Stimulated activated CD8-positive, alpha-beta memory T cell treated with anti-CD3 and anti-CD28 coated beads, Interleukin-12 subunit alpha, Interleukin-12 subunit beta, amount 100 ng/mL, for 1 hour (primary cell): ENCODE measurements at regions not wholly inside any gene's neighbourhood (a gene's known extent, or its start where the extent isn't known, plus 50 kb on each side); places are given as distances from the start of the nearest gene placed in this dataset.
"Not testable (repeated sequence)": the region's sequence is repeated elsewhere in the genome, so short reads cannot be mapped to it uniquely, and the experiment has no call there.

ENCODE experiments used
- DNase-seq: peaks from one replicate; pipeline ENCODE4 v3.0.0-alpha.2; 2020; ENCODE audit warnings: low read depth

GRCh38 chr12:107373238-107373809, 280.0 kb upstream of the CRY1 start:
- DNase-seq = no peak

GRCh38 chr12:107374161-107374840, 281.0 kb upstream of the CRY1 start:
- no peak for DNase-seq

GRCh38 chr12:107375231-107375630, 281.9 kb upstream of the CRY1 start:
- no peak for DNase-seq

DNA sequence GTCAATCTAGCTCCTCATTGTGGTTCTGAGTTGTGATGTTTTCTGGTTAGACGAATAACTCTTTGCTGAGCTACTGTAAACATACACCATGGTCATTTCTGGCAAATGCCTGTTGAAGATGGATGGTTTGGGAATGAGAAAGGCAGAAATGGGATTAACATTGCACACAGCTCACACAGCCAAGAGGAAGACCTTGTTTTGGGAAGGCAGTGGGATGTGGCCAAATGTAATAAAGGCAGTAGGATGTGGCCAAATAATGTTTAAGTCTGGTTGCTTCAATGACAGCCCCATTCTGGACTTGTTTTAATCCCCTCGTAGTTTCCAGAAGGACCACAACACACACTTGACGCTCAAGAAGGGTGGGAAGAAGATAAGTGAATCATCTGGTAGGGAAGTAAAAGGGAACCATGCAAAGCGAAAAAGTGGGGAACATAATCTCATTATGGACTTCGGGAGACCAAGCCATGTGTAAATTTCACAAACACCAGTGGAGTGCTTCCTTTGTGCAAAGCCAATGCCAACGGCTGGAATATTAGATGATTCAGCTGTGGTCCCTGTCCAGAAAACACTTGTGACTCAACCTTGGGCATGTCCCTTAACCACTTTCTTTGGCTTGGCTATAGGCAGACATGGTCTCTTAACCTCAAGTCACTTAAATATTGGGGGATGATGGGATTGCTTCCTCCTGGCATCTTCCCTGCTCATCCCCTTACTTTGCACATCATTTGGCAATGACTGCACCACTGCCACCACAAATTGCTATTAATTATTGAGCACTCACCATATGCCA, 284.4 kb upstream of the CRY1 start:
- DNase-seq = no peak

DNA sequence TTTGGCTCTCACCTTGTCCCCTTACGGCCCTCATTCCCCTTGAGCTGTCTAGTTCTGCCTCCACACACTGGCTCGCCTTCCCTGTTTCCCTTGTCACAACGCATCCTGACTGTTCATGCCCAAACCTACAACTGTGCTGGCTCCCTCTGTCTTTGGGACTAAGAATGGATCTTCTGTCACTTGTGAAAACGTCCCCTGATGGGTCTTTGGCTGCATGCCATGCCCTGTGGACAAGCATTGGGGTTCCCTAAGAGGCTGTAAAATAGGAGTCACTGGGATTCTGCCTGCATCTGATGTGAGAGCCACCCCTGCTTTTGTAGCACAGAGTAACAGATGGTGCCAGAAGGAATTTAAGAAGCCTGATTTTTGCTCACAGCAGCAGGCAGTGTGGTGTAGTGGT, 285.3 kb upstream of the CRY1 start:
- no peak for DNase-seq

DNA sequence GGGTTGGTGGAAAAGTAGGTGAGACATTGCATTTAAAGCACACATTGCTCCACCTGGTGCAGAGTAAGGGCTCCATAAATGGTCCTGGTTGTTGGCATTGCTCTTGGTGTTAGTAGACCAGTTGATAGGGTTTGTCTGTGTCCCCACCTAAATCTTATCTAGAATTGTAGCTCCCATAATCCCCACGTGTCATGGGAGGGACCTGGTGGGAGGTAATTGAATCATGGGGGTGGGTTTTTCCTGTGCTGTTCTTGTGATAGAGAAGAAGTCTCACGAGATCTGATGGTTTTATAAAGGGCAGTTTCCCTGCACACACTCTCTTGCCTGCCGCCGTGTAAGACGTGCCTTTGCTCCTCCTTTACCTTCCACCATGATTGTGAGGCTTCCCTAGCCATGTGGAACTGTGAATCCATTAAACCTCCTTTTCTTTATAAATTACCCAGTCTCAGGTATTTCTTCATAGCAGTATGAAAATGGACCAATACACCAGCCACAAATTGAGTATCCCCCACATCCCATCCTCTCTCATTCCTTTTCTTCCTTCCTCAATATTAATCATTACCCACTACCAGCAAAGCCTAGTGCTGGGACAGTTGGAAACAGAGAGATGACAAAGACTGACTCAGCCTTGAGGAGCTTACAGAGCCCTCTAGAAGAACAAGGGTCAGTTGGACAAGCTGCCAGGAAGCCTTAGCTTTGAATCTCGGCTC, 285.9 kb upstream of the CRY1 start:
- not testable (repeated sequence) for DNase-seq

GRCh38 chr12:107379852-107380567, 286.7 kb upstream of the CRY1 start:
- no peak for DNase-seq

GRCh38 chr12:107384645-107385044, 291.3 kb upstream of the CRY1 start:
- DNase-seq = no peak

DNA sequence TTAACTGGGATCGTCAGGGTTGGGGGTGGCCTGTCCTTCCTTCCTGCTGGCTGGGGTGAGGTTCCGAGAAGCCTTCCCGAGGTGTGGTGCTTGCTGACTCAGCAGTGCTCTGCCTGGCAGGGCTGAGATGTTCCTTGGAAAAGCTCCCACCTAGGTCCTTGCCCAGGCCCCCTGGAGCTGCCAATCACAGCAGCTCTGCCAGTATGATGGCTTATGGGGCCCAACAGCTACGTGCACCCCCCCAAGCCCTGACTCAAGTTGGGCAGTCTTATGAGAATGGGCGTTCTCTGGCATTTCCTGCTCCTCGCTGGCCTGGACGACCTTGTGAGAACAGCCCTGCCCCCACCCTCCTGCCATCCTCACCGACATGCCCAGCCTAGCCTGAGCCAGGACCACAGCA, 292.2 kb upstream of the CRY1 start:
- no peak for DNase-seq

- DNase-seq = no peak
These were observed 293.2 kb upstream of the CRY1 start for GRCh38 chr12:107386569-107386968.

DNA sequence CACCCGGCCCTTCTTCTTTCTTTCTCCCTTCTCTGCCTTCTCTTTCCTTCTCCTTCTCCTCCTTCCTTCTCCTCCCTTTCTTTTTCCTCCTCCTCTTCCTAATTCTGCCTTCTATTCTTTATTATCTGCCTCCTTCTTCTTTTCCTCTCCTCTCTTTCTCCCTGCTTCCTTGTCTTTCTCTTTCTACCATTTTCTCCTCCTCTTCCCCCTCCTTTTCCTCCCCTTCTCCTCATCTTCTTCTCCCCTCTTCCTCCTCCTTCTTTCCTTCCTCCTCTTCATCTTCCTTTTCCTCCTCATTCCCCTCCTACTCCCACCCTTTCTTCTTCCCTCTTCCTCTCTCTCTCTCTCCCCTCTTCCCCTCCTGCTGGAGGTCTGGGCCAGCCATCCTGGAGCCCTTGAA, 294.9 kb upstream of the CRY1 start:
- no peak for DNase-seq

DNA sequence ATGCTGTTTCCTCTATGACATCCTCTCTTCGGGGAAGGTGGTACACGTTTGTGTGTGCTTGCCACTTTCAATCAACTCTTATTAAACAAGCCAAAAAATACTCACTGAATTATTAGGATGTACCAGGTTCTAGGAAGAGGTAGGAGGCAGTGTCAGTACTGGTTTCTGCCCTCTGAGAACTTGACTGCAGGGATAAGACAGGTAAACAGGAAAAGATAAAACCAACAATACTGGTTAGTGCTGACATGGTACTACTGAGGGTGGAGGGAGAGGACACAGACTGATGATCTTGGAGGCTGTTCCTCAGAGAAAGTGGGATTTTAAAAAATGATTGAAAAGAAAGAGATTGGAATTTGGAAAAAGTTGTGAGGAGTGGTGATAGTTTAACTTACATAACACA, 295.2 kb upstream of the PWP1 start:
- no peak for DNase-seq

GRCh38 chr12:107393043-107393717, 292.4 kb upstream of the PWP1 start:
- no peak for DNase-seq

GRCh38 chr12:107394693-107395092, 290.9 kb upstream of the PWP1 start:
- DNase-seq = no peak

- DNase-seq = no peak
These were observed 289.8 kb upstream of the PWP1 start for GRCh38 chr12:107395817-107396216.

DNA sequence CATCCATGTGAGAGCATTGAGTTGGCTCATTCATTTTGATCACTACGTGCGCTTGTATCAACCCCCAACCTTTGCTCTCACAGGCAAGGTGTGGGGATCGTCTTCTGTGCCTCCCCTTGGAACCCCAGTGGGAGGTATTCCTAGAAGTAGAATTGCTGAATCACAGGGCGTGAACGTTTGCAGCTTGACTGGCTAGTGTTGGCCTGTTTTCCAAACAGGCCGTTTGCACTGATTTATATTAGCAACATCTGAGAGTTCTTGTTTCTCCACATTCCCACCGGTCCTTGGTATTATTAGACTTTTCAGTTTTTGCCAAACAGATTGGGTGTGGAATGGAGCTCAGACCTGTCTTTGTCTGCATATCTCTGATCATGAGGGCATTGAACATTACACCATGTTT, 288.6 kb upstream of the PWP1 start:
- no peak for DNase-seq

DNA sequence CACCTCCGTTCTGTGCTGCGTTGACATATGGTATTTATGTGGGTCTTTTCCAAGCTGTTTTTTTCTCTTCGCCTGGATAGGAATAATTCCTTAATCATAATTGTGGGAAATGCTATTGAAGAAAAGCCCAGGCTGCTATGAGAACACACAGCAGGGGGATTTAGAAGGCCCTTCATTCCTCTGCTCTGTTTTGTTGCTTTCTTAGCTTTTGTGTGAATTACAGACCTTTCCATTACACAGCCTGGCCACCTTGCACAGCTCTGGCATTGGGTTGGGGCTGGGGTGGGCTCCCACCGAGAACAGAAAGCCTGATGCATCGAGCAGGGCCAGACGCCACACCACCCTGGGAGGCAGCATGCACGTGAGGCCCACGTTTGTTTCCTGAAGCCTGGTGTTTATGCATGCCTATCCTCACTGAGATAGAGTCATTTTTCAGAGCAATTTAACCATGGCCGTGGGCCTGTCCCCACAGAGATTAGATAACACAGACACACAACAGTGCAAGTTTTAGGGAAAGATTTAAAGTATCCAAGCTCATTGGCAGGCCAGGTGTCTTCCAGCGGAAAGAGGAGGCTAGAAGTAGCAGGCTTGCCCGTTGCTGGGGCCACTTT, 287.6 kb upstream of the PWP1 start:
- no peak for DNase-seq

DNA sequence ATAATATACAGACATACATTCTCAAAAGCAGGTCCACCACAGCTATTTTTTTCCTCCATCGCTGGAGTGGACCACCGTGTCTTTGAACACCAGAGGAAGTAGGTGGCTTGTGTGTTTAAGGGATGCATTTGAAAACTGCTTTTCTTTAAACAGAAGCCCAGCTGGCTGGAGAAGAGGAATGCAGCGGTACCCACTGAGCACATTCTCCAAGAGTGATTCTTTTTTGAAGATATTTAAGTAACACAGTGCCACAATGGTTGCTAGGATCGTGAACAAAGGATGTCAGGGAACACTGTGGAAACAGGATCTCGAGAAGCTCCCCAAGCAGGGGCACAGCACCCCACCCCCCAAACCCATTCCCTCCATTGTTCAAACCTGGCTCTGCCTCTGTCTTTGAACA, 286.6 kb upstream of the PWP1 start:
- DNase-seq = no peak

DNA sequence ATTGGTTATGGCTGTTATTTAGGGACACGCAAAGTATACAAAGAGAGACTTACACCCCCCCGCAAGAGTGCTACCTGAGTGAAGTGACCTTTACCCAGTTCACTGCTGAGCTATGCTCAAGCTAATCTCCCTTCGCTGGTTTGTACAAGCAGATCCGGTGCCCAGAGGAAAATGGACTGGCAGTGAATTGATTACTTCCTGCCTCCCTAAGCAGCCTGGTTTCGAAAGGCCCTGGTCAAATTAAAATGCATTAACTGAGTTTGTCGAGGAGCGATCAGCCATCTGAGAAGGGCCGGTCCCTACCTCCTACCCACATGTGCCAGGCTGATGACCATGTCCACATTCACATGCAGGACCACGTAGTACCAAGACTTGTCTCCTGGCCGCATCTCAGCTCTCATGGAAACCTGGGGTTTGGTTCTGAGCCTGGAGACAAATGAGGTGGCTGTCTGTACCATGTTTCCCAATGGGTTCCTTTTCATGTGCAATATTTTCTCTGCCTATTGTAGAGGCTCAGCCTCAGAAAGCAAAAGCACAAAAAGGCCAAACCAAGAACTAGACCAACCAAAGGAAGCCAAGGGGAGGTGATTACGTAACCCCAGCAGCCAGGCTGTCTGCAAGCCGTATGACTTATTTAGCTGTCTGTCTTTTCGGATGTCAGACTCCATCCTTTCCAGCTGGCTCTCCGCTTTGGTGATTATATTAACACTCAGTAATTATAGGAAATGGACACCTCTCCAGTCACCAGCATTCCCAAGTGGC, 284.7 kb upstream of the PWP1 start:
- no peak for DNase-seq
